ENCODE measurements at regions not wholly inside any gene's neighbourhood (a gene's known extent, or its start where the extent isn't known, plus 50 kb on each side); places are given as distances from the start of the nearest gene placed in this dataset.
A peak's percentile ranks its signal among the peaks of the same experiment; 100 is the strongest.

DNA sequence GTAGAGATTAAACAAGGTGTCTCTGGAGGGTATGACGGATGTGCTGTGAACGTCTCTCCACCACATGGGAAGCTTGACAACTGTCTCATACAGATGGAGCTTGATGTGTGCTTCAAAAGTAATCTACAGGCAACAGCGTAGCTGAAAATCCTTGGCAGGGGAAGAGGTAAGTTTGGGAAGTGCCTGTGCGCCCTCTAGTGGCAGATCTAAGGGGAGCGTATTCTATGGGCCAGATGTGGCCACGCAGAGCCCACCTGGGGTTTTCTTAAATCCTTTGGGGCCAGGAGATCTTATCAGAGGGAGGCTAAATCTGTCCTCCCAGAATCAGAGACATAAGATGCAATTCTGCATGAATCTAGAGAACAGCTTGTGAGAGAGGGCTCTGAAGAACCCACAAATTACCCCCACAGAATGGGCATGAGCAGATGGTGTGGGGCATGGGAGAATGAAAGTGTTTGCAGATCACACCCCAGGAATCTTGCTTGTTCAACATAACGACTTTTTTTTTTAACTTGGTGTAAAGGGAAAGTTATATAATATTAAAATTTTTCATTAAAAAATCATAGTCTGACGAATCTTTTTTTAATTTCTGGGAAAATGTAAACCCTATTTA, 91.2 kb upstream of the MPP7 start:
- TF ChIP-seq, protein P1, sequence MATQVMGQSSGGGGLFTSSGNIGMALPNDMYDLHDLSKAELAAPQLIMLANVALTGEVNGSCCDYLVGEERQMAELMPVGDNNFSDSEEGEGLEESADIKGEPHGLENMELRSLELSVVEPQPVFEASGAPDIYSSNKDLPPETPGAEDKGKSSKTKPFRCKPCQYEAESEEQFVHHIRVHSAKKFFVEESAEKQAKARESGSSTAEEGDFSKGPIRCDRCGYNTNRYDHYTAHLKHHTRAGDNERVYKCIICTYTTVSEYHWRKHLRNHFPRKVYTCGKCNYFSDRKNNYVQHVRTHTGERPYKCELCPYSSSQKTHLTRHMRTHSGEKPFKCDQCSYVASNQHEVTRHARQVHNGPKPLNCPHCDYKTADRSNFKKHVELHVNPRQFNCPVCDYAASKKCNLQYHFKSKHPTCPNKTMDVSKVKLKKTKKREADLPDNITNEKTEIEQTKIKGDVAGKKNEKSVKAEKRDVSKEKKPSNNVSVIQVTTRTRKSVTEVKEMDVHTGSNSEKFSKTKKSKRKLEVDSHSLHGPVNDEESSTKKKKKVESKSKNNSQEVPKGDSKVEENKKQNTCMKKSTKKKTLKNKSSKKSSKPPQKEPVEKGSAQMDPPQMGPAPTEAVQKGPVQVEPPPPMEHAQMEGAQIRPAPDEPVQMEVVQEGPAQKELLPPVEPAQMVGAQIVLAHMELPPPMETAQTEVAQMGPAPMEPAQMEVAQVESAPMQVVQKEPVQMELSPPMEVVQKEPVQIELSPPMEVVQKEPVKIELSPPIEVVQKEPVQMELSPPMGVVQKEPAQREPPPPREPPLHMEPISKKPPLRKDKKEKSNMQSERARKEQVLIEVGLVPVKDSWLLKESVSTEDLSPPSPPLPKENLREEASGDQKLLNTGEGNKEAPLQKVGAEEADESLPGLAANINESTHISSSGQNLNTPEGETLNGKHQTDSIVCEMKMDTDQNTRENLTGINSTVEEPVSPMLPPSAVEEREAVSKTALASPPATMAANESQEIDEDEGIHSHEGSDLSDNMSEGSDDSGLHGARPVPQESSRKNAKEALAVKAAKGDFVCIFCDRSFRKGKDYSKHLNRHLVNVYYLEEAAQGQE (IDR thresholded peaks at IDR 0.05; ENCODE audit: unreplicated experiment): no peak
- TF ChIP-seq EZH2 (IDR thresholded peaks at IDR 0.05; ENCODE audit: low read depth, unreplicated experiment) (no peak), POLR2AphosphoS5 (IDR thresholded peaks at IDR 0.05; ENCODE audit: low read depth) (no peak), NANOG (IDR thresholded peaks at IDR 0.05; ENCODE audit: borderline replicate concordance) (no peak), CREB1 (CRISPR knock-in tag; IDR thresholded peaks at IDR 0.05; ENCODE audit: low read depth) (no peak)
- TF ChIP-seq, protein P2, sequence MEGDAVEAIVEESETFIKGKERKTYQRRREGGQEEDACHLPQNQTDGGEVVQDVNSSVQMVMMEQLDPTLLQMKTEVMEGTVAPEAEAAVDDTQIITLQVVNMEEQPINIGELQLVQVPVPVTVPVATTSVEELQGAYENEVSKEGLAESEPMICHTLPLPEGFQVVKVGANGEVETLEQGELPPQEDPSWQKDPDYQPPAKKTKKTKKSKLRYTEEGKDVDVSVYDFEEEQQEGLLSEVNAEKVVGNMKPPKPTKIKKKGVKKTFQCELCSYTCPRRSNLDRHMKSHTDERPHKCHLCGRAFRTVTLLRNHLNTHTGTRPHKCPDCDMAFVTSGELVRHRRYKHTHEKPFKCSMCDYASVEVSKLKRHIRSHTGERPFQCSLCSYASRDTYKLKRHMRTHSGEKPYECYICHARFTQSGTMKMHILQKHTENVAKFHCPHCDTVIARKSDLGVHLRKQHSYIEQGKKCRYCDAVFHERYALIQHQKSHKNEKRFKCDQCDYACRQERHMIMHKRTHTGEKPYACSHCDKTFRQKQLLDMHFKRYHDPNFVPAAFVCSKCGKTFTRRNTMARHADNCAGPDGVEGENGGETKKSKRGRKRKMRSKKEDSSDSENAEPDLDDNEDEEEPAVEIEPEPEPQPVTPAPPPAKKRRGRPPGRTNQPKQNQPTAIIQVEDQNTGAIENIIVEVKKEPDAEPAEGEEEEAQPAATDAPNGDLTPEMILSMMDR (conservative IDR thresholded peaks at IDR 0.05; ENCODE audit: low read depth in 2 of 2): peak; percentile 94 to 98
